GM18499 (cell line): ENCODE measurements at regions not wholly inside any gene's neighbourhood (a gene's known extent, or its start where the extent isn't known, plus 50 kb on each side); places are given as distances from the start of the nearest gene placed in this dataset.

Source experiments
- ATAC-seq: cut with Tn5 transposase; IDR thresholded peaks from one replicate; pipeline ENCODE4 v1.9.1; 2021; ENCODE audit warnings: moderate number of reproducible peaks; ENCODE audit not compliant: insufficient read depth, unreplicated experiment

DNA sequence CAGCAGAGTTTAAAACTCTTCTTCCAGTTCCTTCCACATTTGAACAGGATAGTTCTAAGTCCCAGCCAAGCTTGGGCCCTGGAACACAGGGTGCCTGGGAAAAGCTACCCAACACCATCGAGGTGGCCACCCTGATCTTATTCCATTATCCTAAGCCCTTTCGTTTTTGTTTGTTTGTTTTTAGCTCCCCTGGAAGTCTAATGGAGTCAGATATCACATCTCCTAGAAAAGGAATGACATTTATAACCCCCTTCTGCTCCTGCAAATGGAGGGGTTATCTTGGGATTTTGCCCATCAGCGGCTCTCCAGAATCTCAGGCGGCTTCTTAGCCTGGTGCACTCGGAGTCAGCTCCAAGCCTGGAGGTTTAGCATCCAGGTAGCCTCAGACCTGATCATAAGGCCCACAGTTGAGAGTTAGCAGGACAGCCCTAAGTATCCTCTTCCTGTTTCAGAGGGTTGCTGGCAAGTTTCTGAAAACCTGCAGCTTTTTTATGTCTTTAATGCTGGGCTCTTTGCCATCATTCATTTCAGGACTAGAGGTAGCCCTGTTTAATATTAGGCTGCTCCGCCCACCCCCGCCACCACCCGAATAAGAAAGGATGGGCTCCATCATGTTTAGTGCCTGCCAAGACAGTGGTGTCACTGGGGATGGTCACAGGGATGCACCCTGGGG is 230.0 kb upstream of the LNX1 start:
- no peak for ATAC-seq

DNA sequence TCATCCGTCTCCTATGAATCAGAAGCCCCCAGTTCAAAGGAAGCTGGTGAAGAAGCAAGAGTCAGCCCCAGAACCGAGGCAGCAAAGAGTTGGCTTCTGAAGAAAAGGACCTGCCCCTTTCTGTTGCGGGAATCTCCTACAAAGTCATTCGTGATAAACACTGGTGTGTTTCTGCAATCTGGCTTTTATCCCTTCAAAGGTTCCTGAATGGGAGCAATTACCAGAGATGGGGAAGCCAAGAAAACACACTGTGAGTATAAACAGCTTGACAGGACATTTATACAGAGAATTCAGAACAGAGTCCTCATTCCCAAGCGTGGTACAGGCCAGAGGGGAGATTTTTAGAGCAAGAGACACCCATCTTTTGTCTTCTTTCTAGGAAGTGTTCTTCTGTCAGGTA is 226.8 kb upstream of the LNX1 start:
- ATAC-seq: no peak

DNA sequence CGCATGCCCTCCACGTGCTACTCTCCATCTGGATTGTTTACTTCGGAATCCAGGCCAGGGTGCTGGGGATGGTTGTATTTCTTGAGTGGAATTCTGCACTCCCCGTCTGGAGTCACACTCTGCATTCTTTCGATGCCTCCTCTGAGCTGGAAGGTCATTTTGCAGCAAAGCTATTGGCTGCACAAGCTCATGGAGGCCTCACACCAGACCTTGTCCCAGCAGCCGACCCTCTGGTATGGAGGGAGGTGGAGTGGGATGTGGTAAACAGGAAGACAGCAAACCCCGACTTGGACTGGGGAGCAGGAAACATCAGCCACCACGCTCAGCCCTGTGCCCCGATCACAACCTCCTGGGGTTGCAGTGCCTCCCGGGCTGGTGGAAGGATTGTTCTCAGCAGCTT is 225.3 kb upstream of the LNX1 start:
- no peak for ATAC-seq

DNA sequence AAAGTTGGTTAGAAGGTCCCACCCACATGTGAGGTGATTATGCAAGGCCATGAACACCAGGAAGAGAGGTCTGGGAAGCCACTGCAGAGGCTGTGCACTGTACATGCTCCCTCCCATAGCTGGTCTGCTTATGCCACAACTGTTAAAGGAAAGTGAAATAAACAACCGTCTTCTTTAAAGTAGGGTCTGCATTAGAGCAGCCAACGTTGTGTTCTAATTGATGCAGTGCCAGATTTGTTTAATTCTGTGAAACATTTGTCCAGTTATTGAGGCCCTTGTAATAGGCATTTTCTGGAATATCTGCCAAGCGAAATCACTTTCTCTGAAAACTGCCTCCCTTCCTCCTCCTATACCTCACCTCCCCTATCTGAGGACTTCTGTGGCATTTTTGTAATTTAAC is 224.0 kb upstream of the LNX1 start:
- no peak for ATAC-seq

DNA sequence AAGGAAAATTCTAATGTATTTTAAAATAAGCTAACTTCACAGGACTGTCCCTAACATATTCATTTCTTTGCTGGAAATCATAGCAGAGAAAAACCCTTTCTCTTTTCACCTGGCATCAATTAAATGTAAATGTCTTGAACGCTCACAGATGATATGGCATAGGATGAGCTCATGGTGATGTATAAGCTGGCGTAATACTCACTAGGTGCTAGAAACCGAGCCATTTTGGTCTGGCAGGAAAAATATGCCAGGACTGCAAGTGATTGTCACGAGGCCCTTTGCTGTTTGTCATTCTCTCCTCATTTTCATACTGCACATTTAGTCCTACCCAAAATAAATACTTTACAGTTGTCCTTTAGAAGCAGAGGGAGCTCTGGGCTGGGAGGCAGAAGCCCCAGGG is 222.7 kb upstream of the LNX1 start:
- ATAC-seq: no peak

DNA sequence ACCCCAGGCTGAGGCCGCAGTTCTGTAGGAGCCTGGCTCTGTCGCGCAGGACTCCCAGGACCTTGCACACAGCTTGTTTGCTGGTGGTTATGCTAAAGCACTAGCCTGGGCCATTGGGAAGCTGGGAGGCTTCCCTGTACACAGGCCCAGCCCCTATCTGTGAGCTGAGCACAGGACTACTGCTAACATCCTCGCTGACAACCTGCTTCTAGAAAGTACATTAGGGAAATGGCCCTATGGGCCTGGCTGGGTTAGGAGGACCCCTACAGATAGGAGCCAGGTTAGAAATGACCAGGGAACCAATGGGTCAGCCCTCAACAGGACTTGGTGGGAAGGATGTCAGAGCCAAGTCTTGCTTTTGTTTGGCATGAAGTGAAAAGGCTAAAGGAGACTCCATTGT is 219.4 kb upstream of the LNX1 start:
- no peak for ATAC-seq

DNA sequence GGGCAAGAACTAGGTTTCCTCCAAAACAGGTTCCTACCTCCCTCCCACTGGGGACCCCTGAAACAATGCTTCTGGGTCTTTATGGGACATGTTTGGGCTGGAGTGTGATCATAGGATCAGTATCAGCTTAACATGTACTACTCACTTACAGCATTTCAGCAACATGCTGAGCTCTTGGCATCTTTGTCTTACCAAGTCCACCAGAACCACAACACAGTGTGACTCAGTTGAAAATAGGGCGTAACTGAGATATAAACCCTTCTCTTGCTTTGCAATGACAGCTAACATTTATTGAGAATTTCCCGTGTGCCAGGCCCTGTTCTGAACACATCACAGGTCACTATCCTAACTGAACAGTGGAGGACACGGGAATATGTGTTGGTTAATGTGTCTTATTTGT is 218.5 kb upstream of the LNX1 start:
- ATAC-seq: no peak

DNA sequence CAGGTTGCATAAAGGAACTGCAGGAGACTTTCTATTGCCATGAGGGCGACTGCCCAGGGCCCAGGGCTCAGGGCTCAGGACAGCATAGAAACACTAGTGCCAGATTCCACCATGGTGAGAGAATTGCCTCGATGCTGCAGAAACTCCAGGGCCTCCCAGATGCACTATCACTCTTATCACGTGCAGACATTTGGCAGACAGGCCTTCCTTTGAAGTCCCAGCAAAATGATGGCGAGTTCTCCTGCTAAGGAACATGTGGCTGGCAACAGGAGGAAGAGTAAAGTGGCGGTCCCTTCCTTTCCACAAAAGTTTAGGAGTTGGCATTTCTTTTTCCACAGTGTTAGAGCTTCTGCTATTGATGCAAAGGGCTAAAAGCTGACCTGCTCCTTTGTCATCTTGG is 214.0 kb upstream of the LNX1 start:
- ATAC-seq: no peak

DNA sequence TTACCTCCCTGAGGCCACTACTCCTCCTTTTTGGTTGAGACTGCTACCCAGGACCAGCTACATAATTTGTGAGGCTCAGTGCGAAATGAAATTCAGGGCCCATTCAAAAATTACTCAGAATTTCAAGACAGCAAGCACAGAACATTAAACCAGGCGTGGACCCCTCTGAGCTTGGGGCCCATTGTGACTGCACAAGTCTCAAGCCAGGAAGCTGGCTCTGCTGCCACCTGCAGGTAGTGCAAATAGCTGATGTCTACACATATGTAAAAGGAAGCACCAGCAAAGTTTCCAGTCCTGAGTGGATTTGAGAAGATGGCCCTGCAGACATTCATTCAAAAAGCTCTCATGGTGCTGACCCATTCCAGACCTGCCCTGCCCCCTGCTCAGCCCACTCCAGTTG is 213.4 kb upstream of the LNX1 start:
- ATAC-seq: no peak

DNA sequence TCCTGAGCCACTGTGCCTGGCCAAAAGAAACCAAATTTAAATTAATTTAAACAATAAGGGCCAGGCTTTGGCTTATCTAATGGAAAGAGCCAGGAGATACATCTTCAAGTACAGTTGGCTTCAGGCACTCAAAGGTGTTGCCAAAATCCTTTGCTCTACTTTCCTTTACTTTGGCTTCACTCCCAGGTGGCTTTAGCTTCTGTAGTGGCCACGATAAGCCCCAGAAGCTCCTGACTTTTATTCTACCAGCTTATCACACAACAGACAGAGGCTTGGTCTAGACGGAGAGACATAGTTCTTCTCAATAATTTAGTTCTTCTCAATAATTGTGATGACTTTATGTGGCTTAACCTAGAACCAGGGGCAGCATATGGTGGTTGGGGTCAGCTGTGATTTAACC is 211.2 kb upstream of the LNX1 start:
- no peak for ATAC-seq

DNA sequence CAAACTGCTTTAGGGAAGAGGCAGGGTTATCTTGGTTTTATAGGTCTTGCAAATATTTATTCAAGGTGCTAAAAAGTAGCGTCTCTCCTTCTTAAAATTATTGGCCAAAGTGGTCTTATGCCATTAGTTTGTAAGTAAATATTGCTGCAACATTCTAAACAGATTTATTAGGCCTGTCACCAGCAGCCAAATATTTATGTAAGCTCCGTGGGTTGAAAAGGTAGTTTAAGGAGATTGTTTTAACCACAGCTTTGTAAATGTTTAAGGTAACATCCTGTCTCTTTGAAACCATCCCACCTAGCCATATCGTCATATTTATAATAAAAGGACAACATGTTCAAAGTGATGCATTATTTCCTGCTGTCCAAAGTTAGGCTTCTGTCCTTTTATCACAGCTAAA is 210.1 kb upstream of the LNX1 start:
- no peak for ATAC-seq

DNA sequence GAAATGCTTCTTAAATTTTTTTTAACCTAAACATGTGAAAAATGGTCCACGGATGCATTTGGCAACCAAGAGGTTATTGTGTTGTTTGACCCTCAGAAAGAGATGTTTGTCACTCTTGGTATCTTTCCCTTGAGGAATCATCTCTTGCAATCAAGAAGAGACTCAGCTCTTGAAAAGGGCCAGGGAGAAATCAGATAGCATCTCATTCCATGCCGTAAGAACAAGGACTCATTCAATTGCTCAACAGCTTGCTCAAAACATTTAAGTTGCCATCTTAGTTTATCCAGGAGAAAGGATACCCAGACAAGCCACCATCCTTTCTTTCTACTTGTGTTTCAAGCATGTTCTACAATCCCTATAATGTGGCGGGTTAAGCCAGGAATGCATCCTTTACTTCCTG is 209.5 kb upstream of the LNX1 start:
- no peak for ATAC-seq

DNA sequence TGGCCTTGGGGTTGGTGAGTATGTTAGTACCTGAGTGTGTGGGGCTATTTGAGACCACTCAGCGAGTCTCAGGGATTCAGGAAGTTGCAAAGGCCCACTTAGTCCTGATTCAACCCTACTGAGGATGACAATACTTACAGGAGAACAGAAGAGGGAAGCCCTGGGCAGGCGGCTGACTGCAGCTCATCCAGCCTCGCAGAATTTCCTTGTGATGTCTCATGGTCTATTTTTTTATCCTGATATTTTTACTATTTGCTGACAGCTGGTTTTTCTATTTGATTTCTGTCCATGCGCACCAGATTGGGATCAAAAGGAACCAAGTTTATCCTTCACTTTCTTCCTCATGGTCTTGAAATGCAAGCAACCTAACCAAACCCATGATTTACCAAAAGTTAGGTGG is 201.8 kb upstream of the LNX1 start:
- ATAC-seq: no peak

DNA sequence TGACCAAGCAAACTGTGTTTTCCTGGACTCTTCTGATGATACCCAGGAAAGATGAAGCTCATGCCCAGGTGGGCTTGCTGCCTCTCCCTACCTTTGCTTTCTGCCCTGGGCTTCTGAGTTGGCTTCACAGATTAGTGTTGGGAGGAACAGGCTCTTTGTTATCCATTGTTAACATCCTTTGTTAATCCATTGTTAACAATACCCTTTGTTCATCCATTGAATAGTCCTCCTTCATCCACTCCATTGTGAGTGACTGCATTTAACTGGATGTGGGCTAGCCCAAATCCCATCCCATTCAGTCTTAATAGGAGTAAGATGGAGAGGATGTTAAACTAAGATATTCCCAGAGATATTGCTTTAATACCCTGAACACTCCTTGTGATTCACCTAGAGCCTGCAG is 199.0 kb upstream of the LNX1 start:
- ATAC-seq: no peak

DNA sequence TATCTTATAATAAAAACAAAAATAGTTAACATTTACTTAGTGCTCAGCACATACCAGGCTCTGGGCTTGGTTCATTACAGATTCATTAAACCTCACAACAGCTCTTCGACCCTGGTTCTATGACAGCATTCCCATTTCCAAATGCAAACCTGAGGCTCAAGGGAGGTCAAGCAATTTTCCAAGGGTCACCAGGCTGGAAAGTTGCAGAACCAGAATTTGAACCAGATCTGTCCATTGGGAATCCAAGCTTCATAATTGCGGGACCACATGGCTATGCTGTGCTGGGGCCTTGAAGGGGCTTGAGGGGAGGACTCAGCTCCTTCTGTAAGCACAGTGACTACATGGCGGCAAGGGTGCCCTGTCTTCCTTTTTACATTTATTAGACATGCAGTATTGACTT is 197.3 kb upstream of the LNX1 start:
- ATAC-seq: no peak

DNA sequence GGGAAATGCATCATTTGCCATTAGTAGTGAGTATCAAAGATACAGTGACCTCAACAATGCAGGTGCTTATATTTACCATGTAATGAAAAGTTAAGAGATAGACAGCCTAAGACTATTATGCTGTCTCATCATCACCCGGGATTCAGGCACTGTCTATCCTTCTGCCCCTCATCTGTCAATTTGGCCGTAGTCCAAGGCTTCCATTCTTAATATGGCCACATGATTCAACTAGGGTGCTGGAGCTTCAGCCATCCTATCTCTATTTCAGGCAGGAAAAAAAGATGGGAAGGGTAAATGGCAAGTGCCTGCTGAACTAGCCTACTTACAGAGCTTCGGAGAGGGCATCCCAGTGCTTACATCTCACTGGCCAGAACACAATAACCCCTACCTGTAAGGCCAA is 196.7 kb upstream of the LNX1 start:
- no peak for ATAC-seq

DNA sequence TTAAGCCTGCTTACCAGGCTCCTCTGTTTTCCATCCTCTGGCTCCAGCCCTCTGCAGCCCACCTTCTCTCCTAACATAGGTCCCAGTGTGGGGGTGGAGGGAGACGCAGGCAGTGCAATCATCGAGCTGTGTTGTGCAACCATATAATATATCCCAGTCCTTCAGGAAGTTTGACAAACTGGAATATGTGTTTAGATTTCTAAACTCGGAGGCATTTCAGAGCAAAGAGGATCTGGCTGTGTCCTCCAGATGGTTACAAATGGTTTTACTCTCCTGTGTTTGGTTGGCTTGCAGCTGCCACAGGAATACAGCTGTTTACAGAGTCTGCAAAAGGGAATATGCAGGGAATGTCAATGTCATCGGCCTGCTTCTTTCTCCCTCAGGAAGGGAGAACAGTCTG is 195.3 kb upstream of the LNX1 start:
- no peak for ATAC-seq

DNA sequence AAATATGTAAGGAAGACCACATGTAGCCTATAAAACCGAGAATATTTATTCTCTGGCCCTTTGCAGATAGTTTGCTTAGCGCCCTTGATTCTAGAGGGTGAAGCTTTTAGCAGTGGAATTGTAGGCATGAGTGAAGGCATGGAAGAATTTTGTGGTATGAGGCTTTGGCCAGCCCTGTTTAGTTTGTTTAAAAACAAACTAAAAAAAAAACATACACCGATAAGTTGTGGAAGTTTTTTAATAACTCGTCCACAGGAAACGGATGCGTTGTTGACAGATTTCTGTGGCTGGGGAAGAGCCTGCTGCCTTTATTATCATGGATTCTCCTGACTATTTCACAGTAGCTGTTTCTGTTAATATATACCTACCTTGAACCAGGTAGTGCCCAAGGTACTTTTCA is 194.7 kb upstream of the LNX1 start:
- no peak for ATAC-seq

DNA sequence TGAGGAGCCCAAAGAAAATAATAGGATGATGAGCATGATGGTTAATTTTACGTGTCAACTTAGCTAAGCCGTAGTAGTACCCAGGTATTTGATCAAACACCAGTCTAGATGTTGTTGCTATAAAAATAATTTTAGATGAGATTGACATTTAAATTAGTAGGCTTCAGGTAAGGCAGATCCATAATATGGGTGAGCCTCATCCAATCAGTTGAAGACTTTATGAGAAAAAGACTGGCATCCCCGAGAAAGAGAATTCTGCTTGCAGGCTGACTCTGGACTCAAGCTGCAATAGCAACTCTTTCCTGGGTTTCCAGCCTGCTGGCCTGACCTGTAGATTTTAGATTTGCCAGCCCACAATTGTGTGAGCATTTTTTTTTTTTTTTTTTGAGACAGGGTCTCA is 192.8 kb upstream of the LNX1 start:
- ATAC-seq: no peak

DNA sequence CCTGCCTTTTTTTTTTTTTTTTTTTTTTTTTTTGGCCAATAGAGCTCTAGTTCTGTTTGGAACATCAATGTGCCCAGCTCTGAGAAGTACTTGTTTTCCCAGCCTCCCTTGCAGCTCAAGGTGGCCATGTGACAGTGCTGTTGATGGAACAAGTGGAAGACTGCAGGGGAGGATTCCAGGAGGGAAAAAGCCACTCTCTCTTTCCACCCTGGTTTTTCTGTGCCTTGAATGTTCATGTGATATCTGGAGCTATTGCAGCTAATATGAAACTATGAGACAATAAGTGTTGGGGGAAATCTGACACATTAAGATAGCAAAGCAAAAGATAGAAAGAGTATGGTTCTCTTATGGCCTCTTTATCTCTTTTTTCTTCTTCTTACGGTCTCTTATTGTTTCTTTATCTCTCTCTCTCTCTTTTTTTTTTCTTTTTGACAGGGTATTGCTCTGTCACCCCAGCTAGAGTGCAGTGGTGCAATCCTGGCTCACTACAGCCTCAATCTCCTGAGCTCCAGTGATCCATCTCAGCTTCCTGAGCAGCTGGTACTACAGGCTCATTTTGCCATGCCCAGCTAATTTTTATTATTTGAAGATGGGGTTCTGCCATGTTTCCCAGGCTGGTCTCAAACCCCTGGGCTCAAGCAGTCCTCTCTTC is 192.0 kb upstream of the LNX1 start:
- ATAC-seq: no peak

DNA sequence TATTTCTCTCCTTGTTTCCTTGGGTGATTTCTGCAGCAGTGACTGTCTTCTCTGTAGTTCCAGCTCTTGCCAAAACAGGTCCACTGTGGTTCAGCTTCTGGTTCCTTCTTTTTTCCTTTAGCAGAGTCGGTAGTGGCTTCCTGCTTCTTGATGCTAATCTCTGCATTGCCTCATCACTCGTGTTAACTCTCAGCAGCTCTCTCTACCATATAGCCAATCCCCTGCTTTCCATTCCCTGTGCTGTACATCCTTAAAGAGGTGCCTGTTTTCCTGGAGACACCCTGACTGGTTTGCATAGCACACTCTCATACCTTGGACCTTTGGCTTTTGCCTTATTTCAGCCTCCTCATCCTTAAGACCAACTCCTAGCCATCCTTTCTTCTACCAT is 191.2 kb upstream of the LNX1 start:
- no peak for ATAC-seq

DNA sequence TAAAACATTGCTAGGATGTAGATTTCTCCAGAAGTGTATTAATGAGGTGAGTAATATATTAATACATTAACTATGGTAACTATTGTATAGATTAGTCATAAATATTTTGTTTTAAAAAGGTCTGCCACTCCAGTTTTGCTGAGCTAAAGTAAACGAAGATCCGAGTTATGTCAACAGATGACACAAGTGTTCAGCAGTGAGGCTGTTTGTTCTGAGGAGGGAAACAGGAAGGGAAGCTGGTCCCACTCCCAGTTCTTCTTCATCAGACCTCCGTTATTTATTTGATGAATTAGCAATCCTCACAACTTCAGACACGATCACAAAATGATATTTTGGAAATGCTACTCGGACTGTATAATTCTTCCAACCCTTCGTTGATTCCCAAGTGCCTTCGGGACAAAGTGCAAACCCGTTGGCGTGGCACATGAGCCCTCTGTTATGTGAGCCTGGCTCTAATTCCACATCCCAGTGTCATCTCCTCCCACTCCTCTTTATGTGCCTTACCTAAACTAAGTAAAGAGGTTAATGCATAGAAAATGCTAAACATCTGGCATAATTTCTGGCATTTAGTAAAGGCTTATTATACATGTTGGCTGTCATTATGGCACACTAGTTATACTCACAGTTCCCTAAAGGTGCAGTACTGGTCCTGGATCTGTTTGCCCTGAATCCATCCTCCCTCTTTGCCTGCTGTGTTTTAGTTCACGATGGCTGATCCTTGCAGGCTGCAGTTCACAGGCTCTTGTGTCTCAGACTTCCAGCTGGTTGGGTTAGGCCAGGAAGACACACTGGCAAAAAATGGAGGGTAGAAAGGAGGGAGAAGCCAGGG is 190.6 kb upstream of the LNX1 start:
- ATAC-seq: no peak
